A673 (cell line): ENCODE measurements at regions not wholly inside any gene's neighbourhood (a gene's known extent, or its start where the extent isn't known, plus 50 kb on each side); places are given as distances from the start of the nearest gene placed in this dataset.

Experiments used
- BruUV-seq: library from RNA; stranded (reverse); fragments of 400-500 nt; replicated peaks from 2 replicates; lab custom pipeline; 2021; lab: Mats Ljungman, UMichigan
- CTCF ChIA-PET: fragments of 300-600 bp; sonication (Branson Sonifier 250); formaldehyde crosslinking; loops from one replicate; lab custom pipeline; 2022; ENCODE audit warnings: antibody characterized with exemption; lab: Charles Lee
- POLR2A ChIA-PET: fragments of 300-600 bp; sonication (Branson Sonifier 250); formaldehyde crosslinking; loops from one replicate; lab custom pipeline; 2022; ENCODE audit warnings: antibody characterized with exemption; ENCODE audit not compliant: low non-redundant PET; lab: Charles Lee
- DNase-seq: peaks from one replicate; pipeline ENCODE4 v3.0.0-alpha.2; 2015; ENCODE audit warnings: low spot score
- H3K27ac ChIP-seq: fragments of 200-600 bp; sonication (generic); 2 replicates; pipeline ENCODE4 v1.5.1; 2016; ENCODE audit warnings: mixed run types, low read depth, mild to moderate bottlenecking, mixed read lengths, antibody characterized with exemption, low read length; ENCODE audit not compliant: poor library complexity, severe bottlenecking
- H3K27me3 ChIP-seq: fragments of 200-600 bp; sonication (generic); replicated peaks from 2 replicates; pipeline ENCODE4 v1.6.1; 2017; ENCODE audit warnings: mixed run types, low read depth, mild to moderate bottlenecking, mixed read lengths, antibody characterized with exemption, low read length; ENCODE audit not compliant: insufficient read depth, poor library complexity
- H3K36me3 ChIP-seq: fragments of 200-600 bp; sonication (generic); 2 replicates; pipeline ENCODE4 v1.6.1; 2016; ENCODE audit warnings: mixed run types, mild to moderate bottlenecking, mixed read lengths, antibody characterized with exemption, low read length; ENCODE audit not compliant: insufficient read depth, poor library complexity, severe bottlenecking
- H3K4me1 ChIP-seq: fragments of 200-600 bp; sonication (generic); 2 replicates; pipeline ENCODE4 v1.6.1; 2017; ENCODE audit warnings: mixed run types, mild to moderate bottlenecking, mixed read lengths, antibody characterized with exemption, low read length; ENCODE audit not compliant: insufficient read depth, poor library complexity, severe bottlenecking
- H3K4me3 ChIP-seq: fragments of 200-600 bp; sonication (generic); 2 replicates; pipeline ENCODE4 v1.5.1; 2016; ENCODE audit warnings: low read depth, mixed run types, mild to moderate bottlenecking, mixed read lengths, low read length; ENCODE audit not compliant: poor library complexity, severe bottlenecking
- H3K9me3 ChIP-seq: fragments of 200-600 bp; sonication (generic); 2 replicates; pipeline ENCODE4 v1.6.1; 2016; ENCODE audit warnings: mixed run types, low read depth, mild to moderate bottlenecking, mixed read lengths, antibody characterized with exemption, low read length; ENCODE audit not compliant: poor library complexity, severe bottlenecking
- CTCF ChIP-seq: fragments of 300-800, 200-600 bp; sonication (generic); conservative IDR thresholded peaks from 2 replicates; pipeline ENCODE4 v1.5.1; 2017; ENCODE audit warnings: low read depth, mild to moderate bottlenecking, antibody characterized with exemption, low read length, moderate library complexity, mixed read lengths
- EZH2 ChIP-seq: fragments of 200-600 bp; sonication (generic); IDR thresholded peaks from 2 replicates; pipeline ENCODE4 v1.6.1; 2017; ENCODE audit warnings: borderline replicate concordance, low read depth, mild to moderate bottlenecking, mixed read lengths, antibody characterized with exemption, low read length; ENCODE audit not compliant: poor library complexity, severe bottlenecking
- intact Hi-C: fragments of 100-400 bp; cut with micrococcal nuclease; formaldehyde crosslinking; loops from one replicate; pipeline ENCODE4 v1.10.0; 2022; ENCODE audit not compliant: unreplicated experiment

DNA sequence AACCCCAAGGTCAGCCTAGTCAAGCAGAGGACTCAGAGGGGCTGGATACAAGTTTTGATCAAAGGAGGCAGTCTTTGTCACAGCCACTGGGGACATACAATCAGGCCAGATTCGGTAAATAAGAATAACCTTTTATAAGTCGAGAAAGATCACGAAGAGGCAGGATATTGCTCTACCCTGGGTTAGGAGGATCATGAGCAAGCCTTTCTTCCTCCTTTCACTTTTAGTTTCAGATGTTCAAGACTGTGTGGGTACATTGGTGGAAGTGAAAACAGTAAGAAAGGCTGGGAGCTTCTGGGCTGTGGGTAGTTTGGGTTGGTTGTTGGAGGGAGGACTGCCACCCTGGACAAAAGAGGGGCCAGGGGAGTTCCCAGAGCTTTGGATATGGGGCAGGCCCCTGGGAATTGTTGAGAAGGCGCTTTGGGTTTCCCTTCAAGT is 127.7 kb downstream of the SNAPC1 start:
- ChIA-PET POLR2A (no interaction called here), CTCF (no interaction called here)
- intact Hi-C loops, result no loop called here
- H3K27ac ChIP-seq, result no peak overlapping the region
- no peak overlapping the region for H3K4me3 ChIP-seq
- H3K36me3 ChIP-seq, result no peaks in the 10 kb centered on the region
- no peaks in the 10 kb centered on the region for H3K4me1 ChIP-seq
- BruUV-seq, result no TSS peak
- TF ChIP-seq CTCF (peak; percentile 24; the same call in 1 of the 2 replicates), EZH2 (no peak)
- no peak for DNase-seq
- H3K27me3 ChIP-seq, result no peaks in the 10 kb centered on the region
- H3K9me3 ChIP-seq, result no peaks in the 10 kb centered on the region

GRCh38 chr14:61891170-61891569 is 128.9 kb downstream of the SNAPC1 start:
- no peak for TF ChIP-seq EZH2
- no peak for TF ChIP-seq CTCF
- no peaks in the 10 kb centered on the region for H3K4me1 ChIP-seq
- ChIA-PET POLR2A (no interaction called here), CTCF (no interaction called here)
- no peaks in the 10 kb centered on the region for H3K9me3 ChIP-seq
- no TSS peak for BruUV-seq
- no peak overlapping the region for H3K27ac ChIP-seq
- H3K27me3 ChIP-seq, result no peaks in the 10 kb centered on the region
- no peaks in the 10 kb centered on the region for H3K36me3 ChIP-seq
- no peak for DNase-seq
- H3K4me3 ChIP-seq, result no peak overlapping the region
- intact Hi-C loops, result no loop called here

DNA sequence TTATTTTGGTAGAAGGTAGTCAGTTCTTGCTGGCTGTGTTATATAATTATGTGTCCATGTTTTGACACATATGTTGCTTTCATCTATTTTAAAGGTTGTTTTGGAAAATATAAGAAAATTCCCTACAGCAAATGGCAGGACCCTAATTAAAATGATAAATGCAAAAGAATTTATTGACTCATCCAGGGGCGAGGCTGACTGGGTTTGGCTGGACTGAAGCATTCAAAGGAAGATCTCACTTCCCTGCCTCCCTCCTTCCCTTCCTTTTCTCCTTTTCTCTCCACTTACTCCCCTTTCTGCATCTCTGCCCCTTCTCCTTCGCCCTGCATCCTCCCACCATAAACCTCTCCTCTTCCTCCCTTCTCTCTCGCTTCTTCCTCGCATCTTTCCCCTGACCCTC is 129.6 kb downstream of the SNAPC1 start:
- ChIA-PET POLR2A (no interaction called here), CTCF (no interaction called here)
- TF ChIP-seq EZH2 (no peak), CTCF (no peak)
- Histone ChIP-seq H3K9me3 (no peaks in the 10 kb centered on the region), H3K4me1 (no peaks in the 10 kb centered on the region), H3K27ac (no peak overlapping the region), H3K27me3 (no peaks in the 10 kb centered on the region), H3K36me3 (no peaks in the 10 kb centered on the region), H3K4me3 (no peak overlapping the region)
- BruUV-seq, result no TSS peak
- no peak for DNase-seq
- intact Hi-C loops, result no loop called here
